Right lobe of liver (tissue), 6 donors: ENCODE measurements at regions not wholly inside any gene's neighbourhood (a gene's known extent, or its start where the extent isn't known, plus 50 kb on each side); places are given as distances from the start of the nearest gene placed in this dataset.

Experiments
- ATAC-seq, 4 donors: fragments of 200-7000 bp; cut with Tn5 transposase; one replicate each; pipeline ENCODE4 v1.9.1; 2020; ENCODE audit warnings: mild to moderate bottlenecking in 4 of 4, moderate library complexity in 4 of 4
- DNase-seq, 3 donors: peaks; one replicate each; pipeline ENCODE4 v3.0.0-alpha.2; 2020
- H3K27ac ChIP-seq, 3 donors: fragments of 200-600 bp; one replicate each; pipeline ENCODE4 v1.8.0; 2022
- H3K27me3 ChIP-seq, 2 donors: fragments of 200-600 bp; one replicate each; pipeline ENCODE4 v1.8.0; 2022
- H3K36me3 ChIP-seq, 4 donors: fragments of 200-600 bp; sonication (generic) in 1 of 4; one replicate each; pipeline versions ENCODE4 v1.5.1 to v1.8.0; 2017 to 2022; ENCODE audit warnings: control low read depth in 1 of 4
- H3K4me1 ChIP-seq, 4 donors: fragments of 200-600 bp; sonication (generic) in 1 of 4; one replicate each; pipeline versions ENCODE4 v1.5.1 to v1.8.0; 2017 to 2022; ENCODE audit warnings: control low read depth in 1 of 4
- H3K4me3 ChIP-seq, 3 donors: fragments of 200-600 bp; one replicate each; pipeline ENCODE4 v1.8.0; 2022
- H3K9me3 ChIP-seq, 4 donors: fragments of 200-600 bp; sonication (generic) in 1 of 4; one replicate each; pipeline versions ENCODE4 v1.5.1 to v1.8.0; 2017 to 2022; ENCODE audit warnings: control low read depth in 1 of 4
- POLR2A ChIP-seq: fragments of 450-650 bp; IDR thresholded peaks from one replicate; pipeline ENCODE4 v1.6.1; 2017; ENCODE audit warnings: antibody characterized with exemption, mild to moderate bottlenecking
- WGBS: methylation state at CpG from one replicate; pipeline ENCODE4 v1.1.6; 2018; ENCODE audit warnings: low coverage, low lambda C conversion rate; ENCODE audit not compliant: insufficient coverage; ENCODE audit errors: missing lambda C conversion rate; 5-methylcytosine and 5-hydroxymethylcytosine counted together
- intact Hi-C, 2 donors: fragments of 100-400 bp; cut with DNase I; formaldehyde crosslinking; loops; one replicate each; pipeline versions ENCODE4 v1.11.2 to v1.14.1; 2022
- TF ChIP-seq, protein P1 (sequence below), 4 donors: fragments of 200-600 bp in 3 of 4; fragments of 450-650 bp in 1 of 4; IDR thresholded peaks; one replicate each; pipeline versions ENCODE4 v1.5.1 to v1.8.0; 2016 to 2022; ENCODE audit warnings: antibody characterized with exemption in 4 of 4, mild to moderate bottlenecking in 2 of 4
- donor health status: DM: no; HTN: yes; CAD: no.
- donor health status: DM: no; HTN: no; CAD: no.
- donor health status: DM: no; HTN: no; CAD: no.
- donor health status: DM: no; HTN: yes; CAD: no.
- donor health status: DM: no; HTN: yes; CAD: no.

DNA sequence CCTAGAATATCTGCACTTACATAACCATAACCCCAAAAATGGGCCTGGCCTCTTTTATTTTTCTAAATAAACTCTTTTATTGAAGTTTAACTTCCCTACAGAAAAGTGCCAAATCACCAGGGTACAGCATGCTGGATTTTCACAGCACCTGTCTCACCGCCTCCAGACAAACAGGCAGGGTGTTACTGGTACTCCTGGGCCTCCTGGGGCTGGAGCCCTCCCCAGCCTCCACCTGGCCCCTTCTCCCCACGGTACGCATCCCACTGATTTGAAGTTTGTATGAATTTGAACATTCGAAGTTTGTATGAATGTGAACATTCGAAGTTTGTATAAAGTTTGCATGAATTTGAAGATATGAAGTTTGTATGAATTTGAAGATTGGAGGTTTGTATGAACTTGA is 232.1 kb downstream of the NDUFA10 start:
- ATAC-seq (no peak), DNase-seq (no peak)
- no peaks in the 10 kb centered on the region for H3K27me3 ChIP-seq
- WGBS, result 61% methylated on average over 5 of the region's 5 CpGs
- H3K36me3 ChIP-seq, result no peaks in the 10 kb centered on the region
- no peak overlapping the region for H3K4me3 ChIP-seq
- no peak overlapping the region for H3K27ac ChIP-seq
- TF ChIP-seq POLR2A, result no peak
- TF ChIP-seq, protein P1, sequence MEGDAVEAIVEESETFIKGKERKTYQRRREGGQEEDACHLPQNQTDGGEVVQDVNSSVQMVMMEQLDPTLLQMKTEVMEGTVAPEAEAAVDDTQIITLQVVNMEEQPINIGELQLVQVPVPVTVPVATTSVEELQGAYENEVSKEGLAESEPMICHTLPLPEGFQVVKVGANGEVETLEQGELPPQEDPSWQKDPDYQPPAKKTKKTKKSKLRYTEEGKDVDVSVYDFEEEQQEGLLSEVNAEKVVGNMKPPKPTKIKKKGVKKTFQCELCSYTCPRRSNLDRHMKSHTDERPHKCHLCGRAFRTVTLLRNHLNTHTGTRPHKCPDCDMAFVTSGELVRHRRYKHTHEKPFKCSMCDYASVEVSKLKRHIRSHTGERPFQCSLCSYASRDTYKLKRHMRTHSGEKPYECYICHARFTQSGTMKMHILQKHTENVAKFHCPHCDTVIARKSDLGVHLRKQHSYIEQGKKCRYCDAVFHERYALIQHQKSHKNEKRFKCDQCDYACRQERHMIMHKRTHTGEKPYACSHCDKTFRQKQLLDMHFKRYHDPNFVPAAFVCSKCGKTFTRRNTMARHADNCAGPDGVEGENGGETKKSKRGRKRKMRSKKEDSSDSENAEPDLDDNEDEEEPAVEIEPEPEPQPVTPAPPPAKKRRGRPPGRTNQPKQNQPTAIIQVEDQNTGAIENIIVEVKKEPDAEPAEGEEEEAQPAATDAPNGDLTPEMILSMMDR (IDR thresholded peaks at IDR 0.05), result no peak
- intact Hi-C loops, result no loop called here
- no peaks in the 10 kb centered on the region for H3K4me1 ChIP-seq
- no peaks in the 10 kb centered on the region for H3K9me3 ChIP-seq

GRCh38 chr2:239792405-239793084 is 232.6 kb downstream of the NDUFA10 start:
- Histone ChIP-seq H3K4me1 (no peaks in the 10 kb centered on the region), H3K9me3 (no peaks in the 10 kb centered on the region), H3K27me3 (no peaks in the 10 kb centered on the region), H3K36me3 (no peaks in the 10 kb centered on the region), H3K27ac (no peak overlapping the region), H3K4me3 (no peak overlapping the region)
- TF ChIP-seq, protein P1 (IDR thresholded peaks at IDR 0.05), result no peak
- intact Hi-C loops, result no loop called here
- peak in 2 of 3 donors; percentile 30 to 46 for DNase-seq
- peak in 1 of 4 donors; percentile 9 for ATAC-seq
- WGBS, result 57% methylated on average over 9 of the region's 18 CpGs

- ATAC-seq, result no peak
These were observed 233.4 kb downstream of the NDUFA10 start for GRCh38 chr2:239791526-239792404.

GRCh38 chr2:239790721-239791120 is 234.4 kb downstream of the NDUFA10 start:
- DNase-seq, result peak in 1 of 3 donors; percentile 45
- no peaks in the 10 kb centered on the region for H3K9me3 ChIP-seq
- intact Hi-C loops, result no loop called here
- H3K27me3 ChIP-seq, result no peaks in the 10 kb centered on the region
- TF ChIP-seq POLR2A, result no peak
- TF ChIP-seq, protein P1 (IDR thresholded peaks at IDR 0.05), result no peak
- 30% methylated on average over 6 of the region's 9 CpGs for WGBS
- H3K36me3 ChIP-seq, result no peaks in the 10 kb centered on the region
- H3K4me1 ChIP-seq, result no peaks in the 10 kb centered on the region
- H3K27ac ChIP-seq, result no peak overlapping the region
- no peak overlapping the region for H3K4me3 ChIP-seq
- no peak for ATAC-seq

More at GRCh38 chr2:239791526-239792404, 233.4 kb downstream of the NDUFA10 start:
- no peak for TF ChIP-seq POLR2A
- TF ChIP-seq, protein P1 (IDR thresholded peaks at IDR 0.05), result no peak
- Histone ChIP-seq H3K4me1 (no peaks in the 10 kb centered on the region), H3K27ac (no peak overlapping the region), H3K9me3 (no peaks in the 10 kb centered on the region), H3K27me3 (no peaks in the 10 kb centered on the region), H3K4me3 (no peak overlapping the region), H3K36me3 (no peaks in the 10 kb centered on the region)
- intact Hi-C loops, result no loop called here
- DNase-seq, result peak in 2 of 3 donors; percentile 31 to 35
- 74% methylated on average over 11 of the region's 22 CpGs for WGBS
